ENCODE measurements at regions not wholly inside any gene's neighbourhood (a gene's known extent, or its start where the extent isn't known, plus 50 kb on each side); places are given as distances from the start of the nearest gene placed in this dataset.

- TF ChIP-seq CTCF (IDR thresholded peaks at IDR 0.05): no peak
- TF ChIP-seq EZH2 (IDR thresholded peaks at IDR 0.05; ENCODE audit: borderline replicate concordance, insufficient read depth, low read depth, low read length, poor library complexity, severe bottlenecking): no peak
These were observed 166.4 kb downstream of the FGF9 start for GRCh38 chr13:21837288-21837687.

Measured in B cell (primary cell).